ENCODE measurements at regions not wholly inside any gene's neighbourhood (a gene's known extent, or its start where the extent isn't known, plus 50 kb on each side); places are given as distances from the start of the nearest gene placed in this dataset.

- TF ChIP-seq CTCF (IDR thresholded peaks at IDR 0.05; ENCODE audit: insufficient read depth, low read length) = peak; percentile 46
- no peak for TF ChIP-seq REST (IDR thresholded peaks at IDR 0.05; ENCODE audit: insufficient replicate concordance, low read depth)
These were observed 150.5 kb upstream of the HS6ST1 start for GRCh38 chr2:128469203-128469602.

Measured in HL-60 (cell line).